Progenitor cell of endocrine pancreas (in vitro differentiated cells): ENCODE measurements at regions not wholly inside any gene's neighbourhood (a gene's known extent, or its start where the extent isn't known, plus 50 kb on each side); places are given as distances from the start of the nearest gene placed in this dataset.

ENCODE experiments used
- DNase-seq: peaks from one replicate; pipeline ENCODE4 v3.0.0; 2021; ENCODE audit warnings: low spot score; ENCODE audit not compliant: unreplicated experiment
- H3K27ac Mint-ChIP-seq: 2 replicates; pipeline ENCODE4 v1.8.0; 2021; ENCODE audit warnings: mild to moderate bottlenecking, moderate library complexity, mixed read lengths
- H3K27me3 Mint-ChIP-seq: 2 replicates; pipeline ENCODE4 v1.8.0; 2021; ENCODE audit warnings: mixed read lengths
- H3K36me3 Mint-ChIP-seq: 2 replicates; pipeline ENCODE4 v1.8.0; 2022; ENCODE audit warnings: mixed read lengths; ENCODE audit not compliant: insufficient read depth
- H3K4me1 Mint-ChIP-seq: 2 replicates; pipeline ENCODE4 v1.8.0; 2021; ENCODE audit warnings: low read depth, mixed read lengths
- H3K4me3 Mint-ChIP-seq: 2 replicates; pipeline ENCODE4 v1.8.0; 2021; ENCODE audit warnings: low read depth, mild to moderate bottlenecking, moderate library complexity, mixed read lengths
- H3K9me3 Mint-ChIP-seq: 2 replicates; pipeline ENCODE4 v1.8.0; 2021; ENCODE audit warnings: low read depth, mixed read lengths
- CTCF ChIP-seq: fragments of 200-600 bp; sonication (generic); IDR thresholded peaks from one replicate; pipeline ENCODE4 v1.5.0; 2021; ENCODE audit warnings: antibody characterized with exemption, mild to moderate bottlenecking; ENCODE audit not compliant: unreplicated experiment

- Mint-ChIP-seq H3K27me3 (no peaks in the 10 kb centered on the region), H3K4me3 (no peak overlapping the region), H3K27ac (no peak overlapping the region), H3K4me1 (peaks cover 9% of the 10 kb centered on the region), H3K9me3 (no peaks in the 10 kb centered on the region), H3K36me3 (no peaks in the 10 kb centered on the region)
- TF ChIP-seq CTCF: no peak
- no peak for DNase-seq
Measured at GRCh38 chr1:56188855-56189254, 390.5 kb downstream of the PLPP3 start.

DNA sequence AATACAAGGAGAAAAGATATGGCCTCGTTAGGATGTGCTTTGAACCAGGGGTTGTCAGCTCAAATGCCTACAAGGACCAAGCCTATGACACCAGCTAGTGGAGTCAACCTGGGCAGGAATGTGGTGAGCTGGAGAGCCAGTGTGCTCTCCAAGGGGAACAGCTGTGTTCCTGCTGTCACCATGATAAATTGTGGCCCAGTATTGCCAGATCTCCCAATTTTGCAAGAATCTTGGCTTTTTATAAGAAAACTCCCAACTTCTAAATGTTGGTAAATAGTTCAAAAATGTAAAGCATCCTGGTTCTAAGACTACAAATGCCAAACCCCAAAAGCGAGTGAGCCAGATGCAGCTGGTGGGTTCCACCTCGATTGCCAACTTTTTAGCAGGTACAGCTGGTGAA, 391.1 kb downstream of the PLPP3 start:
- TF ChIP-seq CTCF: no peak
- no peak for DNase-seq

GRCh38 chr1:56187405-56187804, 392.0 kb downstream of the PLPP3 start:
- Mint-ChIP-seq H3K27me3 (no peaks in the 10 kb centered on the region), H3K36me3 (no peaks in the 10 kb centered on the region), H3K9me3 (no peaks in the 10 kb centered on the region), H3K4me3 (no peak overlapping the region), H3K27ac (no peak overlapping the region), H3K4me1 (peaks cover 9% of the 10 kb centered on the region)
- no peak for DNase-seq
- no peak for TF ChIP-seq CTCF

More for the DNA sequence above, 391.1 kb downstream of the PLPP3 start:
- Mint-ChIP-seq H3K36me3 (no peaks in the 10 kb centered on the region), H3K27ac (no peak overlapping the region), H3K27me3 (no peaks in the 10 kb centered on the region), H3K4me3 (no peak overlapping the region), H3K4me1 (peaks cover 9% of the 10 kb centered on the region), H3K9me3 (no peaks in the 10 kb centered on the region)

DNA sequence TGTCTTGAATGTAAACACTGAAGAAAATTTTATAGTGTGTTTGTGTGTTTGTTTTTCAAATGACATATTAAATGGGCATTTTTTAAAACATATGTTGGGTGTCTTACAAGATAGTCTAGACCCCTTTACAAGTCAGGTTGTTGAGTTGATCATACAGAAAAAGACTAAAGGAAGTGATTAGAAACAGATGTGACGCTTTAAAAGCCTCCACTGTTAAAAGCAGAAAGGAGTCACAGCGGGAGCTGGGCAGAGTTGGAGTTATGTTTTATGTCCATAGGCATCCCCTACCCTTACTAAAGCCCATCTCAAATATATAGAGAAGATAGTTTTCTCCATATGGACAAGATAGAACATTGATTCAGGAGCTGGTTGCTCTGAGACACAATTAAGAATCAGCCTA, 393.9 kb downstream of the PLPP3 start:
- no peaks in the 10 kb centered on the region for H3K36me3 Mint-ChIP-seq
- DNase-seq: no peak
- H3K4me1 Mint-ChIP-seq: peaks cover 9% of the 10 kb centered on the region
- TF ChIP-seq CTCF: no peak
- H3K27ac Mint-ChIP-seq: no peak overlapping the region
- no peak overlapping the region for H3K4me3 Mint-ChIP-seq
- H3K27me3 Mint-ChIP-seq: no peaks in the 10 kb centered on the region
- H3K9me3 Mint-ChIP-seq: no peaks in the 10 kb centered on the region

- H3K4me1 Mint-ChIP-seq: no peaks in the 10 kb centered on the region
- no peak overlapping the region for H3K4me3 Mint-ChIP-seq
- no peak for DNase-seq
- no peaks in the 10 kb centered on the region for H3K36me3 Mint-ChIP-seq
- TF ChIP-seq CTCF: no peak
- H3K27ac Mint-ChIP-seq: no peak overlapping the region
- no peaks in the 10 kb centered on the region for H3K27me3 Mint-ChIP-seq
- H3K9me3 Mint-ChIP-seq: no peaks in the 10 kb centered on the region
Measured at GRCh38 chr1:56183151-56183550, 396.2 kb downstream of the PLPP3 start.
